Coronary artery (tissue), 2 donors: ENCODE measurements at regions not wholly inside any gene's neighbourhood (a gene's known extent, or its start where the extent isn't known, plus 50 kb on each side); places are given as distances from the start of the nearest gene placed in this dataset.

ENCODE experiments used
- DNase-seq: peaks from one replicate; pipeline ENCODE4 v3.0.0-alpha.2; 2017; ENCODE audit warnings: low spot score
- H3K27ac ChIP-seq, 2 donors: fragments of 200-600 bp; sonication (generic); one replicate each; pipeline ENCODE4 v1.5.1; 2016 to 2019
- H3K4me3 ChIP-seq: fragments of 200-600 bp; sonication (generic); 2 replicates; pipeline ENCODE4 v1.5.1; 2016; ENCODE audit warnings: mild to moderate bottlenecking, moderate library complexity
- CTCF ChIP-seq: fragments of 200-600 bp; sonication (generic); IDR thresholded peaks from one replicate; pipeline ENCODE4 v1.5.1; 2019; ENCODE audit warnings: antibody characterized with exemption

- Histone ChIP-seq H3K4me3 (no peak overlapping the region), H3K27ac (no peak overlapping the region)
- DNase-seq: no peak
- TF ChIP-seq CTCF: no peak
Measured at GRCh38 chr3:23663661-23664186, 142.0 kb upstream of the UBE2E1 start.

GRCh38 chr3:23664459-23664858, 141.3 kb upstream of the UBE2E1 start:
- no peak for TF ChIP-seq CTCF
- DNase-seq: no peak
- Histone ChIP-seq H3K4me3 (no peak overlapping the region), H3K27ac (no peak overlapping the region)

GRCh38 chr3:23665741-23666140, 140.0 kb upstream of the UBE2E1 start:
- no peak overlapping the region for H3K4me3 ChIP-seq
- no peak overlapping the region for H3K27ac ChIP-seq
- no peak for DNase-seq
- no peak for TF ChIP-seq CTCF

- Histone ChIP-seq H3K27ac (no peak overlapping the region), H3K4me3 (no peak overlapping the region)
- no peak for TF ChIP-seq CTCF
- DNase-seq: no peak
Measured at GRCh38 chr3:23666818-23667217, 138.9 kb upstream of the UBE2E1 start.

- DNase-seq: no peak
Measured at GRCh38 chr3:23667536-23668429, 138.0 kb upstream of the UBE2E1 start.

GRCh38 chr3:23668430-23668904, 137.3 kb upstream of the UBE2E1 start:
- Histone ChIP-seq H3K4me3 (no peak overlapping the region), H3K27ac (no peak overlapping the region)
- DNase-seq: no peak
- TF ChIP-seq CTCF: no peak

More at GRCh38 chr3:23667536-23668429, 138.0 kb upstream of the UBE2E1 start:
- Histone ChIP-seq H3K27ac (no peak overlapping the region), H3K4me3 (no peak overlapping the region)
- TF ChIP-seq CTCF: no peak
